HG03039 (cell line): ENCODE measurements at regions not wholly inside any gene's neighbourhood (a gene's known extent, or its start where the extent isn't known, plus 50 kb on each side); places are given as distances from the start of the nearest gene placed in this dataset.
"Not testable (repeated sequence)": the region's sequence is repeated elsewhere in the genome, so short reads cannot be mapped to it uniquely, and the experiment has no call there.

Experiments
- ATAC-seq: cut with Tn5 transposase; IDR thresholded peaks from one replicate; pipeline ENCODE4 v1.9.1; 2021; ENCODE audit warnings: mild to moderate bottlenecking, moderate library complexity; ENCODE audit not compliant: unreplicated experiment

GRCh38 chr10:117745301-117745700, 202.8 kb downstream of the EMX2 start:
- no peak for ATAC-seq

- ATAC-seq: no peak
Observed at GRCh38 chr10:117746541-117747448, 204.2 kb downstream of the EMX2 start.

- ATAC-seq: no peak
Observed at GRCh38 chr10:117747636-117748035, 205.1 kb downstream of the EMX2 start.

DNA sequence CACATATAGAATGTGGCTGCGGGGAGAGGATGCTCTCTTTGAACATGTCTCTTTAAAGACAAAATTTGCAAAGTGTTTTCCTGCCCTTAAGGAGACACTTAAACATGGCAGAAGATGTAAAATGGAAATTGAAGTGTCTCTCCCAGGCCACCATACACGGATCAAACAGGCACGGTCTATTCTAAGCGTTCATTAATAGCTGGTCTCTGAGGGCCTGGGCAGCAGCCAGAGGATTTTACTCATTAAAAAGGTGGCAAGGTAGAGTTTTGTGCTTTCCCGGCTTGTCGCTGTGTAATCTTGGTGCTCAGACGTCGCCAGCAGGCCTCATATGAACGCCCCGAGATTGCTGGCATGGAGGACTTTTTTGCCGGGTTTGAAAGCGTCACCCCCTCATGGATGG, 205.5 kb downstream of the EMX2 start:
- no peak for ATAC-seq

GRCh38 chr10:117750616-117751015, 208.1 kb downstream of the EMX2 start:
- ATAC-seq: no peak

DNA sequence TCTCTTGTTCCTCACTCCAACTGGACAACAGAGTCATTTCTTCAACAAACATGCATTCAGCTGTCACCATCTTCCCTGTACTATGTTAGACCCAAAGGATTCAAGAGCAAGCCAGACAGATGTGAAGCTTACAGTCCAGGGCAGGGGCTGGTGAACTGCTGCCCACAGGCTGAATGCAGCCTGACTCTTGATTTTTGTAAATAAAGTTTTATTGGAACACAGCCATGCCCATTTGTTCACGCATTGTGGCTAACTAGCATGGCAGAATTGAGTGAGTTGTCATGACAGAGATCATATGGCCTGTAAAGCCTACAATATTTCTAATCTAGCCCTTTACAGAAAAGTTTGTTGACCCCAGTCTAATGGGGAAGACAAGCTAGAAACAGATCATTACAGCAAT, 208.7 kb downstream of the EMX2 start:
- no peak for ATAC-seq

GRCh38 chr10:117752103-117752502, 209.6 kb downstream of the EMX2 start:
- no peak for ATAC-seq

DNA sequence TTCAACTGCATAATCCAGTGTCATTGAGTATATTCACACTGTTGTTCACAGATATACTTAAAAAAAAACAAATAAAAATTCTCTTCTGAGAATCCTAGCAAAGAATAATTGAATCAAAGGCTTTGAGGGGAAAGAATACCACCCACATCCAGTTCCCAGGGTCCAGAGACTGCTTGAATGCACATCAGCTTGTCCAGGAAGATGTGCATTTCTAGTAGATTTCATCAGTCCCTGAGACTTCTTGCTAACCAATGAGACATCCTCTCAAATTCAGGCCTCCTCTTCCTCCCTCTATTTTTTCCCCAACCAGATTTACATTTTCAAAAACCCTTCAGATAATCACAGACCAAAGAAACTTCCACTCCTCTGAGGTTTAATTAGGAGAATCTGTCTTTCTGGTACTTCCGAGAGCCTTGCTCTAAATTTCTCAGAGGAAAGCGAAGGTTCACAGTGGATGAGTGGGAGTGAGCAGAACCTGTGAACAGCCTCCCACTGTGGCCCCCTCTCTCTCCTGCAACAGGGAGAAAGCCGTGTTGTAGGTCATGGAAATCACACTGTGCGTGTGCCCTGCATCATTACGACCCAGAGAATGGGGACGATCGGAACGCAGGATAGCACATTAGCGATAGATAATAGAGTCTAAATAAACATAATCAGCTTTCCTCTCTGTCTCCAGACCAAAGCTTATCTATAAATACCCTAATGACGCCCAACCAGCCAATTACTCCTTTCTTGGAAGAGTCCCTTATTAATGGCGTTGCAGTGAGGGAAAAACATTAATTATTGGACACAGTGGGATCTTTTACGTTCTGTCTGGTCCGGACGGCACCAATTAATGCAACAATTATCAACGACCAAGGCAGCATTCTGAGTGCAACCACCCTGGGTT, 212.5 kb downstream of the EMX2 start:
- ATAC-seq: no peak

DNA sequence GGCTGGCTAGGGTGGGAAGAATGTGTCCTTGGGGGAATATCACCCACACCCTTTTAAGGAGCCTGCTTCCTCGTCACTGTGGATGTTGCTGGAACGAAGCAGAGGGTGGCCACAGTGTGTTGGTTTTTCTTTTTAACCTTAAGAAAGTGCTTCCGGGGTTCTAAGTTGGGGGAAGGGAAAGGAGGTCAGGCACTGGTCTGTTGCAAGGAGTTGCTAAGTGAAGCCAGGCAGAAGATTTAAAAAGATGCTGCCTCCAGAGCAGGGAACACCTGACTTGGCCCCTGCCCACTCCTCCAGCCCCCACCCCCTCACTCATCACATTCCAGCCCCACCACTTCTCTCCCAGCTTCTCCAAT, 213.1 kb downstream of the EMX2 start:
- ATAC-seq: no peak

- no peak for ATAC-seq
Observed at GRCh38 chr10:117757086-117757720, 214.7 kb downstream of the EMX2 start.

DNA sequence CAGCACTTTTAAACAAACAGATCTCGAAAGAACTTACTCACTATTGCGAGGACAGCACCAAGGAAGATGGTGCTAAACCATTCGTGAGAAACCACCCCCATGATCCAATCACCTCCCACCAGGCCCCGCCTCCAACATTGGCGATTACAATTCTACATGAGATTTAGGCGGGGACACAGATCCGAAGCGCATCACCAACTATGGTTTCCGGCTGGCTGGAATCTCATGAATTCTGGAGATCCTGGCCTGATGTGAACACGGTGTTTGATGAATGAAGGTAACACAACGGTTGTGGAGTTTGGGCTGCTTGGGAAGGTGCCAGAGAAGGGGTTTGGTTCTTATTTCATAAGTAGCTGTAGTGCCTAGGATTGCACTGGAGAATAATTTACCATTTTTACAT, 216.7 kb downstream of the EMX2 start:
- no peak for ATAC-seq

DNA sequence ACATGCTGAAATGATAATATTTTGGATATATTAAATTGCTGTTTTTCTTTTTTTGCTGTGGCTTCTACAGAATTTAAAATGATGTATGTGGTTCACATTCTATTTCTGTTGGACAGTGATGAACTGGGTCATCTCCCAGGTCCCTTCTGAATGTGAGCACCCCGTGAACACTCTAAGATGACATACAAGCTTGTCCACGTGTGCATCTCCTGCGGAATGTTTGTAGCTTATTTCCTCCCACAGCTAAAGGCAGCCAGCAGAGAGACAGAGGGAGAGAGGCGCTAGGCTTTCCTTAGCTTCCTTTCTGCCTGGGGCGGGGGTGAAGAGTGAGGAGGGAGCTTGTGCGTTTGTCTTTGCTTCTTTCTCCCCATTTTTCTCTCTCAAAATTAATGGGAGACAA, 219.1 kb downstream of the EMX2 start:
- ATAC-seq: no peak

DNA sequence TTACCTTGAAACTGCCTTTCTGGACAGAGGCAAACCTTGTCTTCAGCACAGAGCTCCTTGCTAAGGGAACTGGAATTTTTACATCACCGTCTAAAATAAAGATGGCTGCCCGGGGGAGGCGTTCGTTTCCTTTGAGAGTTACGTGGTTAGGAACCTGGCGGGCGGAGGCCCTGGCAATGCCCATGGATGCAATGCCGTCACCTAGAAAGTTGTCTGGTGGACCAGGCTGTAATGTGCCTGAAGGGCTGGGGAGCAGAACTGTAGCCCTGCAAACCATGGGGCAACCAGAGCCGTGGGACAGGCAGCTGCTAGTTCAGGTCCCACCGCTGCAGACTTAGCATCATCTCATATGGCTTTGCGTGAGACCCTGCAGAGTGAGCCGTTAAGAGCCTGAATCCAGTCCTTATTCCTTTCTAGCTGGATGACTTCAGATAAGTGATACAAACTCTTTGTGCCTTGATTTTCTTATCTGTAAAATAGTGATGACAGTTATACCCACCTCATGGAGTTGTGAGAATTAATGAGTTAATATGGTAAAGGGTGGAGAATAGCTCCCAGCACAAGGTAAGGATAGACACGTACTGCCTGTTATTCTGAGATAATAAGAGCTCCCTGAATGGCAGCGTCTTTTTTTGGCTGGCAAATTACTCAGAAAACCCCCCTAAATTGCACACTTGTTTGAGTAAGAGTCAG, 219.7 kb downstream of the EMX2 start:
- no peak for ATAC-seq

DNA sequence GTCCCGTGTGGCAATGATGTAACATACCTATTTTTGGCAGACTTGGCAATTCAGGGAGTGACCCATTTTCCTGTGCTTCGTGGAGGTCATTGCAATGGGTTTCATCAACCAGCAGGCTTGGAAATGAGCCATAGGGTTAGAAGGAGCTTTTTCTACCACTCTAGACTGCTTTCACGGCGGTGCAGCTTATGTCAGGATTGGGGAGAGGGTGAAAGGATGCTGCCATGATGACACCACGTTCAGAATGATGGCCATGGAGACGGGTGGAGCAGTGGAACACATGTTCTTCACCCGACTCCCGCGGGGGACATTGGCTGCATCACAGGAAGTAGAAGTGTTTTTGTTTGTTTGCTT, 220.2 kb downstream of the EMX2 start:
- no peak for ATAC-seq

DNA sequence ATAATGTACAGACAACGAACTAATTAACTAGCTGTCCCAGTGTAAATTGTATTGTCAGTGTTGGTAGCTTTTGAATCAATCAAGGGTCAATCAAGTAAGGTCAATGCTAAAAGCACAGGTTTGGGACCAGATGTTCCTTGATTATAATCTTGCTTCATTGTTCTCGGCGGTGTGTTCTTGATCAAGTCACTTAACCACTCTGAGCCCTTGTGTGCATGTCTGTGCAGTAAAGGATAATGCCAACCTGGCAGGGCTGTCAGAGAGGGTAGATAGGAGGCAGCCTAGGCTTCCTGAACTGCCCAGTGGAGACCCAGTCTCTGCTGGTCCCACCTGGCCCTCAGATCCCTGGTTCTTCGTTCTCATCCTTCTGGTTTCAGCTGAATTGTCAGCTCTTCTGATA, 221.0 kb downstream of the EMX2 start:
- ATAC-seq: no peak

- ATAC-seq: no peak
Observed at GRCh38 chr10:117768333-117769042, 225.9 kb downstream of the EMX2 start.

DNA sequence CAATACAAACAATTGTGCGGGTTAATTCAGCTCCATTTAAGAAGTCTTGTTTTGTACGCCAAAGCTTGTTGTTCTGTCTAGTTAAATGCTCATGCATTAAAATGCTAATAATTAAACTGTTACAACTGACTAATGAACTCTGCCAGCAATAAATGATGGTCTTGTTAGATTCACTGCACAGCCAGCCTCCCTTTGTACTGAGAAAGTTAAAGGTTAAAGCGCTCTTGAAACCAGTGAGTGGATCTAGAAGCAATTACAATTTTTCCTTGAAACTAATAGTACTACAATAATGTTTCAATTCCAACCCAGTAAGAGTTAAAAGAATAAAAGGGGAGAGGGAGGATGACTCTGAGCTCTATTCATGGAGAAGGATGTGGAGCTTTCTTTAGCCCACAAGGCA, 233.0 kb downstream of the EMX2 start:
- no peak for ATAC-seq

GRCh38 chr10:117777222-117777621, 234.7 kb downstream of the EMX2 start:
- not testable (repeated sequence) for ATAC-seq

DNA sequence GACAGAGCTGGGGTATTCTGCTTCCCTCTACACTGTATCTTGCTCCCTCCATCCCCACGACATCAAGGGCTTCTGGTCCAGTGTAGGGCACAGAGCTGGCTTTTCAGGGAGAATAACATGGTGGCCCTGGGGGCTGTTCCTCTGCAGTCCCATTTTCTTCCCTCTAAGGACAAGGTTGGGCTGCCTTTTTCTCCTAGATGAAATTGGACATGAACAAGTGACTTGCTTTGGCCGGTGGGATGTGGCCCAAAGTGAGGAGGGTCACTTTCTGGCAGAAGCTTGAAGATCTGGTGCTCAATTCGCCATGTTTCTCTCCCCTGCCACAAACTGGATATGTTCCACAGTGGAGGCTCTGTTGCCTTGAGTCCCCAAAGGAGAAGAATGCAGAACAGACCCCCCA, 235.7 kb downstream of the EMX2 start:
- no peak for ATAC-seq

- no peak for ATAC-seq
Observed at GRCh38 chr10:117780411-117780810, 237.9 kb downstream of the EMX2 start.
